Fibroblast of villous mesenchyme (primary cell): ENCODE measurements at regions not wholly inside any gene's neighbourhood (a gene's known extent, or its start where the extent isn't known, plus 50 kb on each side); places are given as distances from the start of the nearest gene placed in this dataset.

ENCODE experiments used
- DNase-seq: peaks from one replicate; pipeline ENCODE4 v3.0.0-alpha.2; 2010; ENCODE audit warnings: low read depth
- H3K4me3 ChIP-seq: 2 replicates; pipeline ENCODE4 v1.5.1; 2011; ENCODE audit warnings: low read depth, mild to moderate bottlenecking, low read length
- CTCF ChIP-seq: IDR thresholded peaks from 2 replicates; pipeline ENCODE4 v1.5.1; 2012; ENCODE audit warnings: low read depth, mild to moderate bottlenecking, low read length; ENCODE audit not compliant: insufficient read depth

DNA sequence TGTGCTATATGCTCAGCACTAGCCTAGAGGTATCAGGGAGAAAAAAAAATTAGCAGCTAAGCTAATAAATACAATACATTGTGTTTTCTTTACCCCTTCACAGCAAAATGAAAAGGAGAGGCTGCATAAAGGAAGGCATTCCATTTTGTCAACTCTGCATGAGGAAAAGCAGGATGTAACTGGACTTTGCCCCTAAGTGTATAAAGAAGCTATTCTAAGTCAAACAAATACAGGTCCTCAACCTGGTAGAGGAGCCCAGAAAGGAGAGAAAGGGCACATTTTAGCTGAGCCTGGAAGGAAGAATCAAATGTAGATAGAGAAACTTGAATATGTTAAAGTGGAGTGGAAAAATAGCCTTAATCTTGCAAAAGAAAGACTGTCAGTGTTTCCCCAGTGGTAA, 89.0 kb upstream of the SPRED1 start:
- DNase-seq, result no peak
- H3K4me3 ChIP-seq, result no peak overlapping the region
- no peak for TF ChIP-seq CTCF

DNA sequence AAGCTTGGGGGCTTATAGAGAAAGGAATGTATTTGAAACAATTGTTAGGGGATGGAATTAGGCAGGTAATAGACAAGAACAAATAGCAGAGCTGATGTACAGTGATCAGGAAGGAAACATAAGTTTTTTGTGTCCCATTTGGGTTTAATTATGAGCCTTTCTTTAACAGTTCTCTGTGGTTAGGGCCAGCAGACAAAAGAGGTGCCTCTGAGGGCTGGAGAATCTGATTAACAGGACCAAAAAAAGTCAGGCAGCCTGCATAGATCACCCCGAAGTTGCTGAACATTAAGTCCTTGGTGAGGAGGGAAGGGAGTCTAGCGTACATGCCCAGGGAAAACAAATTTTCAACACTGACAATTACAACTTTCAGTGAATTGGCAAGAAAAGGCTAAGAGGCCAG, 88.6 kb upstream of the SPRED1 start:
- H3K4me3 ChIP-seq, result no peak overlapping the region
- DNase-seq, result no peak
- no peak for TF ChIP-seq CTCF

- H3K4me3 ChIP-seq, result no peak overlapping the region
- TF ChIP-seq CTCF, result no peak
- DNase-seq, result no peak
Measured at GRCh38 chr15:38164507-38164906, 88.1 kb upstream of the SPRED1 start.

DNA sequence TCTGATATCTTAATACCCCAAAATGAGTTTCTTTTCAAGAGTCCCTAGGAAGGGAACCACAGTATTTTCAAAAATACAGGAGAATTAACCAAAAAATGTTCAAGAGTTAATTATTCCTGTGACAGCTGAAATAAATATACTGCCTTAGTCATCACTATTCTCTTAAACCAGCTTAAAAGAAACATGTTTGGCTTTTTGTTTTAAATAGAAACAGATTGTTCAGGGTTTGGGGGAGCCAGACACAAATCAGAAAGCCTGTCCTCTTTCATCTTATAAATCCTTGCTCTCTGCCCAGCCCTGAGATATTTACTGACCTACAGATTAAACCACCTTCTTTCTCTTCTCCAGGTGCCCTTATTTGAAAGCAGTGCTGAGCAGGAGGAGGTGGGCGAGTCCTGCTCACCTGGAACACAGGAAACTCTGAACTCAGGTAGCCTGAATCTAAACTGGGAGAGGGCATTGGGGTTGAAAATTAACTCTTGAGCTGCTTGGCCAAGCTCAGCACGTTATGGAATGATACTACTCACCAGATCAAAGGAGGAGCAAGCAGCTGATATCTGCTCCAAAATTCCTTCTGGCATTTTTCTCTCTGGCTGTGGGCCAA, 84.1 kb upstream of the SPRED1 start:
- no peak for TF ChIP-seq CTCF
- no peak overlapping the region for H3K4me3 ChIP-seq
- no peak for DNase-seq

- DNase-seq, result no peak
- H3K4me3 ChIP-seq, result no peak overlapping the region
- no peak for TF ChIP-seq CTCF
Measured at GRCh38 chr15:38171973-38172372, 80.7 kb upstream of the SPRED1 start.

DNA sequence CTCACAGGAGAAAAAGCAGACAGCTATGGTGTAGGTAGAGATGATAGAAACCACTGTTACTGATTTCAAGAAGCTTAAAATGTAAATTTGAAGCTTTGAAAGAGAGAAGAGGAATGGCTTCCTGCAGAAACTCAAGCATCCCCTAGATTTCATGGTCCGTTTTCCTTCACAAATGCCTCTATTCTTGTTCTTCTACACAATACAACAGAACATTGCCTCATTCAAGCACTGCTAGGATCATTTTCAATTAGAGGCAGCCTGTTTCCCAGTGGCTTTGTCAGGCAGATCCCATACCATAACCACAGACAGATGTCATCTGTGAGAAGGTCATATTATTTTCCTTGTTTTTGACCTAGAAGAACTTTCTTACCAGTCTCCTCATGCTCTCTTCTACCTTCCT, 77.9 kb upstream of the SPRED1 start:
- DNase-seq, result no peak
- TF ChIP-seq CTCF, result no peak
- H3K4me3 ChIP-seq, result no peak overlapping the region

DNA sequence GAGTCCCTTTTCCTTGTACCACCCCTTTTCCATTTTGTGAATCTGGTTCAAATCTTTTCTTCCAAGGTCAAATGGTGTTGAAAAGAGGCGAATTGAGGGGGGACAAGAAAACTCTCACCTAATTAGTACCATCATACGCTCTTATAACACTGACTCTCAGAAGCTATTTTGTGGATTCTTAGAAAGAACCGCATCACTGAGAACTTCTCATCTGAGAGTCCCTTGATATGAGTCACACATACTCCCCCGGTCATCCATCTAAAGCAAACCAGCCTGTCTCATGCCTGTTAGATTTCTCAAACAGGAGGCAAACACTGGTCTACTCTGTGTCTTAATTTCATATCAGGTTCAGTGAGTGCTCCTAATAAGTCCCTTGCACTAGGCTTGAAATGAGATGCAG, 76.5 kb upstream of the SPRED1 start:
- TF ChIP-seq CTCF, result no peak
- H3K4me3 ChIP-seq, result no peak overlapping the region
- DNase-seq, result peak; percentile 52
